ENCODE measurements at regions not wholly inside any gene's neighbourhood (a gene's known extent, or its start where the extent isn't known, plus 50 kb on each side); places are given as distances from the start of the nearest gene placed in this dataset.

- DNase-seq: no peak
These were observed 91.5 kb upstream of the VASH1 start for GRCh38 chr14:76669770-76670169.

GRCh38 chr14:76672123-76672522 is 89.1 kb upstream of the VASH1 start:
- no peak for DNase-seq

GRCh38 chr14:76673261-76673660 is 88.0 kb upstream of the VASH1 start:
- DNase-seq: no peak

DNA sequence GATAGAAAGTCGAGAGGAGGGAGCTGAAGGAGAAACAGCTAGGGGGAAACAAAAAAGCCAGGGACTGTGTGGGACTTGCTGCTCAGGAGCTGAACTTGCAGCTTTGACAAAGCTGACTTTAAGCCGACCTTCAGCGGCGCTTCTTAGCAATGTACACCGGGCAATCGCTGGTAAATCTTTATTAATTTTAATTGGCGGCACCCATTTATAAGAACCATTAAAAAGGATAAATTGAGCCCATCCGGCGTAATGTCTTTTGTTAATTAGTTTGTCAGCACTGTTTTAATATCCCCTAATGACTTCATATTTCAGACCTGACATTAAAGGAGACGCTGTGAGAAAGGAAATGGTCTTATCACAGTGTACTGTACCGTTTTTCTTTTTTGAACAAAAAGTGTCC is 86.2 kb upstream of the VASH1 start:
- DNase-seq: no peak

- no peak for DNase-seq
These were observed 84.7 kb upstream of the VASH1 start for GRCh38 chr14:76676539-76676938.

- no peak for DNase-seq
These were observed 83.6 kb upstream of the VASH1 start for GRCh38 chr14:76677534-76678145.

- DNase-seq: no peak
These were observed 82.9 kb upstream of the VASH1 start for GRCh38 chr14:76678244-76678800.

DNA sequence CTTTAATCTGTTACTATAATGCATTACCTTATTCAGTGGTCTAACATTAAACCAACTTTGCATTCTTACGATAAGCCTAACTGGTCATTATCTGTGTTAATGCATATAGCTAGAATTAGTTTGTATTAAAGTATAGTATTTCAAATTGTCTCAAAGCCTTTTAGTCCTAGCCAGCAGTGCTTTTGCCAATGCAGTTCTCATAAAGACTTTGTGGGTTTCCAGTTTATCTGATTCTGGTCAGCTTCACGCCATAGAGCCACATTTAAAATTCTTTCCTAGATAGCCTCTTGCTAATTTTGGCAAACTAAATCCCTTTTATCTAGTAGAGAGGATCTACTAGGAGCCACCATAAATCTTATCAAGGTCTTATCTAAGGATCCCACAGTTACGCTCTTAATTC is 78.9 kb upstream of the VASH1 start:
- no peak for DNase-seq

- DNase-seq: no peak
These were observed 74.6 kb upstream of the VASH1 start for GRCh38 chr14:76686646-76687045.

DNA sequence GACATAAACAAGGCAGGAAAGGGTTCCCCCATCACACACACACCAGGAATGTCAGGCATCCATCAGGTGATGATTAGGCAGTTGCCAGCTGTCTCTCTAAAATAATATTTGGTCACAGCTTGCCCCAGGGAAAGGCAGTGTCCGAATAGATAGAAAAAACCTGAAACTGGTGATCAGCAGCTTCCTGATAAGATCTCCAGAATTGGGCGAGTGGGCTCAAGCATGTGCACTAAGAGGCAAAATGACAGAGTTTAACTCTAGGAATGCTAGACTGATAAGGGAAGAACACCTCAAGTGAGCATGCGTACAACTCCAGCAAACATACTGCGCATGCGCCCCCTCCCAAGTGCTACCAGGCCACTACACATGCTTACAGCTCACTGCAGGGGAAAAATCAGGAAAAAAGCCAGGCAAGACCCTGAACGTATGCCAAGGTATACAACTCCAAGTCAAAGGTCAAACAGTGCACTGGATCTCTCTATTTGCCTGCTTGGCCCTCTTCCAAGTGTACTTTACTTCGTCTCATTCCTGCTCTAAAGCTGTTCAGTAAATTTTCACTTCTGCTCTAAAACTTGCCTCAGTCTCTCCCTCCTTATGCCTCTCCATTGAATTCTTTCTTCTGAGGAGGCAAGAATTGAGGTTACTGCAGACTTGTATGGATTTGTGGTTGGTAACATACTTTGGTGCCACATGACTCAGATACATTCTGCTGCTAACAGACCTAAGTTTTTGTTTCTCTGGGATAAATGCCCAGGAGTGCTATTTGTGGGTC is 73.5 kb upstream of the VASH1 start:
- no peak for DNase-seq

- DNase-seq: no peak
These were observed 72.9 kb upstream of the VASH1 start for GRCh38 chr14:76688383-76688671.

- no peak for DNase-seq
These were observed 70.7 kb upstream of the VASH1 start for GRCh38 chr14:76690502-76691105.

- DNase-seq: no peak
These were observed 67.2 kb upstream of the VASH1 start for GRCh38 chr14:76694106-76694505.

DNA sequence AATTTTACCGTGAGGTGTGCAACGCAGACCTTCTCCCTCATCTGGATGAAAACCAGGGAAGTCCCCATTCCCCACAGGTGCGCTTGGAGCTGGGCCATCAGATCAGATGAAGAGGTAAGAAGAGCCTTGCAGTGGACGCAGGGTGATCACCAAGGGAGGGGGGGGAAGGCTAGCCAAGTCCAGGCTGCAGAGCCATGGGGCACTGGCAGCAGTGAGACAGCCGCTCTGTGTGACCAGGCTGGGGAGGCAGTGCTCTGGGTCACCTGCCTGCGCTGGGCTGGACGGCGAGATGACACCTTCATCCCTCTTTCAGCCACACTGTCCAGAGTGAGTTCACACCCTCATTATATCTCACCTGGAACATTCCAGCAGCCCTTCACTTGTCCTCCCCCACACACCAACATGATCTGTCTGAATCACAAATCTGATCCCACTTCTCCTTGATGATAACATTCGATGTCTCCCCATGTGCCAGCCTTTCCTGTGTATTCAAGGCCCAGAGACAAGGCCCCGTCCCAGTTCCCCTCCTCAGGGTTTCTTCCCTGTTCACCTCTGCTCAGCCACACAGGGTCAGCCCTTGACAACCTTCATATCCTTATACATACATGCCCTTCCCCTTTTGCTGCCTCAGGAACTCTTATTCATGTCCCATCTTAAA is 65.9 kb upstream of the VASH1 start:
- no peak for DNase-seq

GRCh38 chr14:76696361-76696760 is 64.9 kb upstream of the VASH1 start:
- no peak for DNase-seq

DNA sequence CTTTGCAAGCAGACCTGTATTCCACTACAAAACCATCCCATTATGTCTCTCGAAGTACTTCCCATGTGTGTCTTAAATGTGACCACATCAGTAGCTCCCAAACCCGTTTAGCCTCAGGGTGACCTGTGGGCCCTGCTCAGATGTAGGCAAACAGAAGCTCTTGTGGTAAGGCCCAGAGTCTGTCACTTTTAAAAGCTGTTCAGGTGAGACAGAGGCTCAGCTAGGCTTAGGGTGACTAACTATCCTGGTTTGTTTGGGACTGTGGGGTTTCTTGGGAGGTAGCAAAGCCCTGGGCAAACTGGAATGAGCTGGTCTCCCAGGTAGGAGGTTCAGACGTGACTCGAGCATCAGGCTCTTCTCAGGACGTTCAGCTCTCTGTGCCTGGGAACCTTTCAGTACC is 64.5 kb upstream of the VASH1 start:
- DNase-seq: no peak

DNA sequence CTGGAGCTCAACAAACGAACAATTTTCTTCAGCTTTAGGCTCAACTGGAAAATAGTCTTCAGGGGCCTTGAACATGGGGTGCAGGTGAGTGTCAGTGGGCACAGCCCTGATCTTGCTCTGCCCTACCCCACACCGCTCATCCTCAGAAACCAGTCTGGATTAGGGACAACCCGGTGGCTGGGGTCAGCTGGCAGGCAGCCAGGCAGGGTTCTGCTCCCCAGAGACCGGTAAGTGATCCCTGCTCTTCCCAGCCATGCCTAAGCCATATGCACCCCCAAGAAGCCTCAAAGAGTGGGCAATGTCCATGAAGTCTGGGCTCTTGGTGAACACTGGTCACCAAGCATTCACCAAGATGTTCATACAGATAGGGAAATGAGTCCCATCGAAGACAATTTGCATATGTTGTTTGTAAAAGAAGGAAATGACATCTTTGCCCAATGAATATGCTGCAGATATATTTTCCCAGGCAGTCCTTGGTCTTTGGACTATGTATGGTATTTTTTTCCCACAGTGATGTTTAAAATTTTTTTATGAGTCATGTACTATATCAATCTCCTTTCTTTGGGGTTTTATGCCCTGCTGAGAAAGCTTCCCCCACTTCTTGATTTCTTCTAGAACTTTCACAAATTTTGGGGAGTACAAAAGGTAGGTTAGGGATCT is 63.9 kb upstream of the VASH1 start:
- no peak for DNase-seq

GRCh38 chr14:76698191-76698590 is 63.1 kb upstream of the VASH1 start:
- DNase-seq: no peak

- DNase-seq: peak; percentile 65 to 67
These were observed 62.6 kb upstream of the VASH1 start for GRCh38 chr14:76698631-76699030.

DNA sequence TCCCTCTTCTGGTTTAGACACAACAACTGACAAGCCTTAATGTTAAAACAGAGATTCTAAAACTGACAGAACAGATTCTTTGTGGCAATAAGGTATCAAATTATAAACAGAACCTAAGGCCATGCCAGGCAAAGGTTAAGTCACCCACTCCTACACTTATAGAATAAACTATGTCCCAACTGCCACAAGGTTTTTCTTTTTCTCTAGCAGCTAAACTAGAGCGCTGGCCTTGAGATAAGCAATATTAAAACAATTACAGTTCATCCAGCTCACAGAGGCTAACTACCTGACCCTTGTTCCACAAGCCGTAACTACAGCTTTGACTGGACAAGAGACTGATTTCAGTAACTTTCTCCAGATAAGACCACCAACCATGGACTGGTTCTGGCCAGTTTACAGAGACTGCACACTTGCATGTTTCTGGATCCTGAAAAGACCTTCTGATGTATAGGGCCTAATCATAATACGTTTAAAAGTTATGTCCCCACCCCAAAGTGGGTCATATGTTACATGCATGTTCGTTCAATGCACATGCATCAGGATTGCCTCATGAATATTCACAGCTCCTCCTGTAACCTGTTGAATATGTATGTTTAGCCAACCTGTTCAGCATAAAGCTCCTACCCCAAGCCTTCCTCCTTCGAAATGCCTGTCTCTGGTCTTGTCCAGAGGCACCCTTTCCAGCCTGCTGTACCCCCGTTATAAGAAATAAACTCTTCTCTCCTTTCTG is 61.9 kb upstream of the VASH1 start:
- no peak for DNase-seq

GRCh38 chr14:76699939-76700590 is 61.2 kb upstream of the VASH1 start:
- no peak for DNase-seq

DNA sequence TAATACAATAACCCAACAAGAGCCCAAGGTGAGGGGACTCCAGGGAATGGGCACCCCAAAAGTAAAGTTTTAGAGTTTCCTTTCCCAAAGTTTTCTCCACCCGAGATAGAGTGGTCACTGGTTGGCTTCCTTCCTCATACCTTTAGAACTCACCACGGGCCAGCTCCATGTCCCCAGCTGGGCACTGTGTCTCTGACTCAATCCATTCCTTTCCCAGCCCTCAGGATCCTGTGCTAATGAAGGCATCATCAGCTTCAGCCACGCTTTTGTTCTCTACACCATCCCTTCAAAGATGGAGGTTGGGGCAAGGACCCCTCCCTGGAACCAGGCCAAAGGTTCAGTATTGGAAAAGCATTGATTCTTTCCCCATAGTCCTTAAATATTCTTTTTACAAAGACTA is 59.8 kb upstream of the VASH1 start:
- DNase-seq: no peak
